ENCODE measurements at regions not wholly inside any gene's neighbourhood (a gene's known extent, or its start where the extent isn't known, plus 50 kb on each side); places are given as distances from the start of the nearest gene placed in this dataset.

- FAIRE-seq (no peak), DNase-seq (ENCODE audit: low read depth, low spot score) (no peak)
- Histone ChIP-seq H3K9me3 (ENCODE audit: control insufficient read depth, low read depth, low read length) (no peaks in the 10 kb centered on the region), H3K9ac (ENCODE audit: control insufficient read depth, extremely low read depth, insufficient read depth, low read length) (no peak overlapping the region), H3K36me3 (ENCODE audit: control insufficient read depth in 2 of 2, extremely low read depth in 1 of 2, insufficient read depth in 2 of 2, low read length in 2 of 2) (no peaks in the 10 kb centered on the region), H3K4me1 (ENCODE audit: control insufficient read depth, extremely low read depth, insufficient read depth, low read length) (no peaks in the 10 kb centered on the region), H3K27ac (ENCODE audit: control insufficient read depth, insufficient read depth, low read length) (no peak overlapping the region), H3K79me2 (ENCODE audit: control insufficient read depth, insufficient read depth, low read length) (no peaks in the 10 kb centered on the region), H3K4me2 (ENCODE audit: control insufficient read depth, extremely low read depth, insufficient read depth, low read depth, low read length) (no peak overlapping the region), H2AFZ (ENCODE audit: control insufficient read depth, low read length) (no peak overlapping the region), H4K20me1 (ENCODE audit: control insufficient read depth, extremely low read depth, insufficient read depth, low read length) (no peaks in the 10 kb centered on the region), H3K27me3 (ENCODE audit: control insufficient read depth, extremely low read depth, insufficient read depth, low read length) (no peaks in the 10 kb centered on the region), H3K9me1 (ENCODE audit: control insufficient read depth, extremely low read depth, insufficient read depth, low read length) (no peaks in the 10 kb centered on the region), H3K4me3 (ENCODE audit: control insufficient read depth in 2 of 3, extremely low read depth in 1 of 3, insufficient read depth in 2 of 3, low read depth in 1 of 3, low read length in 3 of 3) (no peak overlapping the region)
- dilution Hi-C loops (cut with MboI; ENCODE audit: extremely low pct_ligation_motif_present, low sequenced_read_pairs): no loop called here
- TF ChIP-seq CTCF (optimal IDR thresholded peaks at IDR 0.05 in 1 of 3, IDR thresholded peaks at IDR 0.05 in 1 of 3, conservative IDR thresholded peaks at IDR 0.05 in 1 of 3; ENCODE audit: extremely low read depth in 1 of 3, insufficient read depth in 2 of 3, low read length in 3 of 3) (no peak), EZH2 (IDR thresholded peaks at IDR 0.05; ENCODE audit: low read length) (no peak)
Measured at GRCh38 chr7:88586890-88587289, 172.6 kb upstream of the ZNF804B start.

- no peaks in the 10 kb centered on the region for H3K79me2 ChIP-seq (ENCODE audit: control insufficient read depth, insufficient read depth, low read length)
- no peaks in the 10 kb centered on the region for H3K27me3 ChIP-seq (ENCODE audit: control insufficient read depth, extremely low read depth, insufficient read depth, low read length)
- H3K9ac ChIP-seq (ENCODE audit: control insufficient read depth, extremely low read depth, insufficient read depth, low read length): no peak overlapping the region
- H3K4me3 ChIP-seq (ENCODE audit: control insufficient read depth in 2 of 3, extremely low read depth in 1 of 3, insufficient read depth in 2 of 3, low read depth in 1 of 3, low read length in 3 of 3): no peak overlapping the region
- H4K20me1 ChIP-seq (ENCODE audit: control insufficient read depth, extremely low read depth, insufficient read depth, low read length): no peaks in the 10 kb centered on the region
- H2AFZ ChIP-seq (ENCODE audit: control insufficient read depth, low read length): no peak overlapping the region
- no peak for FAIRE-seq
- TF ChIP-seq CTCF (optimal IDR thresholded peaks at IDR 0.05 in 1 of 3, IDR thresholded peaks at IDR 0.05 in 1 of 3, conservative IDR thresholded peaks at IDR 0.05 in 1 of 3; ENCODE audit: extremely low read depth in 1 of 3, insufficient read depth in 2 of 3, low read length in 3 of 3) (no peak), EZH2 (IDR thresholded peaks at IDR 0.05; ENCODE audit: low read length) (no peak)
- H3K9me1 ChIP-seq (ENCODE audit: control insufficient read depth, extremely low read depth, insufficient read depth, low read length): no peaks in the 10 kb centered on the region
- dilution Hi-C loops (cut with MboI; ENCODE audit: extremely low pct_ligation_motif_present, low sequenced_read_pairs): no loop called here
- H3K36me3 ChIP-seq (ENCODE audit: control insufficient read depth in 2 of 2, extremely low read depth in 1 of 2, insufficient read depth in 2 of 2, low read length in 2 of 2): no peaks in the 10 kb centered on the region
- no peaks in the 10 kb centered on the region for H3K4me1 ChIP-seq (ENCODE audit: control insufficient read depth, extremely low read depth, insufficient read depth, low read length)
- no peak overlapping the region for H3K4me2 ChIP-seq (ENCODE audit: control insufficient read depth, extremely low read depth, insufficient read depth, low read depth, low read length)
- H3K9me3 ChIP-seq (ENCODE audit: control insufficient read depth, low read depth, low read length): no peaks in the 10 kb centered on the region
- H3K27ac ChIP-seq (ENCODE audit: control insufficient read depth, insufficient read depth, low read length): no peak overlapping the region
- no peak for DNase-seq (ENCODE audit: low read depth, low spot score)
Measured at GRCh38 chr7:88586219-88586618, 173.3 kb upstream of the ZNF804B start.
